Glomerular visceral epithelial cell (primary cell): ENCODE measurements at regions not wholly inside any gene's neighbourhood (a gene's known extent, or its start where the extent isn't known, plus 50 kb on each side); places are given as distances from the start of the nearest gene placed in this dataset.
A peak's percentile ranks its signal among the peaks of the same experiment; 100 is the strongest.

Source experiments
- DNase-seq: peaks from one replicate; pipeline ENCODE4 v3.0.0-alpha.2; 2016; ENCODE audit errors: extremely low spot score

DNA sequence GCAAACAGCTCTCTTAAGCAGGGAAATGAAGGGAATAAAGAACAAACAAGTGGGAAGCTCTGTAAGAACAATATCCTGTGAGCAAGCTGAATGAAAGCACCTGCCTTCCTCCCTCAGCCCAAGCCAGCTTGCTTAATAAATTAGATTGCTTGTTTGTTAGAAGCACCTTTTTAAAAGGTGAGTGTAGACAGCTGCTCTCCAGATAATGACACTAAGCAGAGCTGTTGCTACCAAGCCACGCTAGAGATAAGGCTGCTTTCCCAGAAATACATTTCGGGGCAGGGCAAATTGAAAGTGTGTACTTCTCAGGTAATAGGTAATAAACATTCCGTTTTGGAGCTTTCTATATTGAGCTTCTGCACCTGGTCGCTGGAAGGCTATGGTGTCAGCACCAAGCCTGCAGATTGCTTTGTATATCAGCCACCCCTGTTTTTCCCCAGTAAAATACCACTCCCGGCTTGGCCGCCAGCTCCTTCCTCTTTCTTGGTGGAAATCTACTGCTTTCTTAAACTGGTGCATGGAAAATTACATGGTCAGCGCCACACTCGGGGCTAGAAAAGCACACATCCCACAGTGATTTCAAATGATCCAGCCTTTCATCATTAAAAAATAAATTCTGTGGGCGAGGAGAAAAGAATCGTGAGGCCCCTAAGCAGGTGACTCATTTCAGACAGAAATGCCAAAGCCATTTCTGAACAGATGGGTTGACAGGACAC is 151.3 kb downstream of the ETS2 start:
- peak; percentile 44 for DNase-seq

DNA sequence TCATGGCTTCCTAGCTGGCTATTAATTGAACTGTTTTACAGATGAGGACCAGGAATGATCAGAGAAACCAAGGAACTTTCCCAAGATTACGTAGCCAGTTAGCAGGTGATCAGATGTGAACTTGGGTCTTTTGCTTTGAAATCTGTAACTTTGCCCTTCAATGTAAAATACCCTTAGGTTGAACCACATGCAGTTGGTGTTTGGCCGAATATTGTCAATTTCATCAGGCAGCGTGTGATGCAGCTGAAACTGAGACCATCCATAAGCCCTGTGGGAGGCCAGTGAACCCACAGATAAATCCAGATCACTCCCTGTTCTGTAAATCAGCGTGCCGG is 150.8 kb downstream of the ETS2 start:
- no peak for DNase-seq

DNA sequence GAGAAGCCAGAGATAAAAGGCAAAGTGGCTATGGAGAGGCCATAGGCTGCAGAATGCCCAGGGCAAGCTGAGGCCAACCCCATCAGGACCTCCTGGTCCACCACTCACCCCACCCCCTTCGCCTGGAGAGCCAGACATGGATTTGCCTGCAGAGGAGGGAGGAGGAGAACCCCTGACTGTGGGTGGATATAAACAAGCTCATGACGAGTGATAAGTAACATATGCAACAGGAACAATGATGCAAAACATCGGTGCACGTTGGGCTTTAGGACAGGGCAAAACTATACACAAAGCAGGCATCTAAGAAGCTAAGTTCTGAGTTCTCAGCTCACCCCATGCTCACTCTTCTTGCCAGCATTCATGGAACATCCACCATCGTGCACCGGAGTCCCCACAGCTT is 150.3 kb downstream of the ETS2 start:
- DNase-seq, result no peak

DNA sequence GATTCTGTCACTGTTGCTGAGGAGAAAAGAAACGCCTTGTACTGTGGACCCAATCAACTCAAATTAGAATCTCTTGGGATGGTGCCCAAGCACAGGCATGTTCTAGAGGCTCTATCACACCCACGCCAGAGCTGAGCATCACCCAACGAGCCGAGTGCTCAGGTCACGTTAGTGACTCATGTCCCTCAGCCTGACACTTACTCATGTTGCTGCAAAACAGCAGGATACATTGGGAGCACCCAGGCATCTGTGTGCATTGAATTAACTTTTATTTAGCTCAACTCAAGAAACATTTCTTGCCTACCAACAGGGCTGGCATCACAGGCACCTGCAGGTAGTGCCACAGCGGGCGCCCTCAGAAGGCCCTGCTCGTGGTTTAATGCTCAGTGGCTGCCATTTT is 149.8 kb downstream of the ETS2 start:
- peak; percentile 64 for DNase-seq

DNA sequence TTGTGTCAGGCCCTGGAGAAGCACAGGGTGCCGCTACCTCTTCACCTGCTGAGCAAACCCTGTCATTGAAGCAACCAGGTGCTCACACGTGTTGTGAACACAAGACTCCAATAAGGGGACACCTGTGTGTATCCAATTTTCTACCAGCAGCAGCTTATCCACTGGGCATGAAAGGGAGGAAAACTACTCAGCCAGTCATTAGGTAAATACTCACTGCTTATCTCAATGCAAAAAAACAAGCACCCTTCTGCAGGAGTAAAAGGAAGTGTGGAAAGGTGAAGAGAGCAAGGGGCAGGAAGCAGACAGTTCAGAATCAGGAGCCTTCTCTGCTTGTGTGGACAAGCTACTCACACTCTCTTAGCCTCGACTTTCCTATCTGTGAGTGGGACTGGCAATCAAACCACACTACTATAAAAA is 148.9 kb downstream of the ETS2 start:
- DNase-seq, result no peak

DNA sequence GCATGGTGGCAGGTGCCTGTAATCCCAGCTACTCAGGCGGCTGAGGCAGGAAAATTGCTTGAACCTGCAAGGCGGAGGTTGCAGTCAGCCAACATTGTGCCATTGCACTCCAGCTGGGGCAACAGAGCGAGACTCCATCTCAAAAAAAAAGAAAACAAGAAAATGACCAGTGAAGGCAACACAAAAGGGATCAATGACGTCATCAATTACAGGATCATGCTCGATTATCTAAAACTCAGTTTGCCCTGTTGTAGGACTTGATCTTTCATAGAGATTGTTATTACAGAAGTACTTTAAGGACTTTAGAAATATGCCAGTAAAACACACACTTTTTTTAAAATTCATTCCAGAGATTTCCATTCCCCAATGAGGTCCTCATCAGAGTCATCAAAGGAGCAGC is 147.8 kb downstream of the ETS2 start:
- no peak for DNase-seq

DNA sequence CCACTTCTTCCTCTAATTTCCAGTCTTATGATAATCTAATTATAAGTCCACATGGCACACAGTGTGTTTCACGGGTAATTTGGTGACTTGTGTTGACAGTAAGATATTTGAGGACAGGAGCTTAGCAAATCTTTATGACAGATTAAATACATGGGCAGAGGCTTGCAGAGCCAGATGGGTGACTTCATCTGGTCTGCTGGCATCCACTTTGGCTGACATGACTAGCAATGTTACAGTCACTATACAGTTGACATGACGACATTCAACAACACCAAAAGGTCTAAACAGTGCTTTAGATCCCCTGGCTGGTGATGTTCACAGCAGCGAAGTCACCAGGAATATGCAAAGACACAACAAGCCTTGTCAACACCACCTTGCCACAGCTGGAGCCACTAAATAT is 147.2 kb downstream of the ETS2 start:
- DNase-seq, result no peak

DNA sequence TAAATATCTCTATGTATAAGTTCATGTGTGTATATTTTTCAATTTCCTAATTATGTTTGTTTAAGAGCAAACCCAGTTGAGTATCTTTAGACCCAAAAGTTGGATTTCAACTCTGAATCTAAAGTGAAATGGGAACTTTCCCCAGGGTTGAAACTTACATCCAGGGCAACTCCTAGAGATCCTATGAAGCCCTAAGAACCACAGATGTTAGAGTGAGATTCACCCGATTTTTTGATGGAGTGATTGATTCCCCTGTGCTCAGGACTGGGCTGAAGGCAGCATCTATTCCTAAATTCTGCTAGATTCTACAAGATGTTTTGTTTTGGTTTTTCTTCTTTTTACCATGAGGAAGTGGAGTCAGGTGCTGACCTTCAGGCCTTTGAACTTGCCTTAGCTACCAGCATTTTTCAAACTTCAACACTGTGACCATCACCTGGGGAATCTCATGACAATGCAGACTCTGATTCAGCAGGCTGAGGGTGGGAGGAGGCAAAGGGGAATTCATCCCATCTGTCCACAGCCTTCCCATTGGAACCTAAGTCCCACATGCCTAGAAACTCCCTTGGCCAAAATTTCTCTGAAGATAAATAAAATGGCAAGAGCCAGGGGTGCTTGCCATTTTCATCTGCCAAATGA is 145.5 kb downstream of the ETS2 start:
- DNase-seq, result no peak

DNA sequence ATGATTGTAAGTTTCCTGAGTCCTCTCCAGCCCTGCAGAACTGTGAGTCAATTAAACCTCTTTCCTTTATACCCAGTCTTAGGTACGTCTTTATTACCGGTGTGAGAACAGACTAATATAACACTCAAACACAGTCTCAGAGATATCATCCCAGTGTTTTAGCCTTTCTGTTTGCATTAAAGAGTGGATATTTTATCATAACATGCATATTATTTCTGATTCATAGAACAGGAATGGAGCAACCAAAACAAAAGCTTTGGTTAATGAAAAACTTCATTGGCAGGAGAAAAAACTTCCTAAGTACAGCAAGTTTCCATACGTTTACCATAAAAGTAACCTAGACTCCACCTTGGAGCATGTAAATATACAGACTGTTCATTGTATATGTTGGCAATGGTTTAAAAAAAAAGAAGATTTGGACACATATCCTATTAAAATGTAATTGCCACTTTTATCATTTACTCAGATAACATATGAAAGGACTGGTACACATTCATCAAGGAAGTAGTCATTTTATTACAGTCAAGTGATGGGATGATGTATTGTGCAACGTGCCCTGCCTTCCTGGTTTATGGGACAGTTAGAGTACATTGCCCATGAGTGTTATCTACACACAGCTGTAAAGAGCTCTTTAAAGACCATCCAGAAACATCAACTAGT is 144.8 kb downstream of the ETS2 start:
- peak; percentile 38 for DNase-seq

DNA sequence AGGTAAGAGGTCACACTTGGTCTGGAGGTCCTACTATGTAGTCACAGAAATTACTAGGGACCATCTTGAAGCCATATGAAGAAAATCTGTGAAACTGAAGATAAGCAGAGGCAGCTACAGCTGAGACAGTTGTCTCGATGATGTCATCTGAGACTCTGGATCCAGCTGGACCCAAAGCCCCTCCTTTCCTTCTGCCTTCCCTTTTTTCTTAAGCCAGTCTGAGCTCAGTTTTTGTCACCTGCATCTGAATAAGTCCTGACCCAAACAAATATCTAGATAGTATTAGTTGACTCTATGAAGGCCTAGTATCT is 143.3 kb downstream of the ETS2 start:
- no peak for DNase-seq

DNA sequence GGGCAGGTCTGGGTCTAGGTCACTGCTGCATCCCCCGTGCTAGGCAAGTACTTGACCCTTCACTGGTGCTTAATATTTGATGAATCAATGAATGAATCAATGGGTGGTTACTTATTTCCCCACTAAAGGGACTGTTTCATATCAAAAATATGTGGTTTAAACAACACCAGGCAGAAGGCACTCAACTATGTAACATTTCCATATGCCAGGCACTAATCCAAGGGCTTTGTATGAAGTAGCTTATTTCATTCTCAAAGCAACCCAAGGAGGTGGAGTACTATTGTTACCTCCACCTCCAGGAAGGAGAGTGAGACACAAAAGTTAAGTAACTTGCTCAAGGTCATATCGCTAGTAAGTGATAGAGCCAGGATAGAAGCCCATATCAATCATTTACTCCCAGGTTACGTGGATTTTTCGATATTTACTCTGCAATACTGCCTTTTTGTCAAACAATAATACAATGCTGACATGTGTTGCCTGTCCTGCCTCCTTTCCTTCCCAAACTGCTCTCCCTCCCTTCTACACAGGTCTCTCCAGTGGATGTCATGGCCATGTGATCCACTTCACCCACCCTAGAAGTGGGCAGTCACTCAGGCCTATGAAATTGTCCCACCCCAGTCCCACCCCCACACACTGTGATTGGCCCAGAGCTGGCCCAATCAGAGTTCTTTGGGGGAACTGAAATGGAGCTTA is 142.8 kb downstream of the ETS2 start:
- DNase-seq, result no peak

DNA sequence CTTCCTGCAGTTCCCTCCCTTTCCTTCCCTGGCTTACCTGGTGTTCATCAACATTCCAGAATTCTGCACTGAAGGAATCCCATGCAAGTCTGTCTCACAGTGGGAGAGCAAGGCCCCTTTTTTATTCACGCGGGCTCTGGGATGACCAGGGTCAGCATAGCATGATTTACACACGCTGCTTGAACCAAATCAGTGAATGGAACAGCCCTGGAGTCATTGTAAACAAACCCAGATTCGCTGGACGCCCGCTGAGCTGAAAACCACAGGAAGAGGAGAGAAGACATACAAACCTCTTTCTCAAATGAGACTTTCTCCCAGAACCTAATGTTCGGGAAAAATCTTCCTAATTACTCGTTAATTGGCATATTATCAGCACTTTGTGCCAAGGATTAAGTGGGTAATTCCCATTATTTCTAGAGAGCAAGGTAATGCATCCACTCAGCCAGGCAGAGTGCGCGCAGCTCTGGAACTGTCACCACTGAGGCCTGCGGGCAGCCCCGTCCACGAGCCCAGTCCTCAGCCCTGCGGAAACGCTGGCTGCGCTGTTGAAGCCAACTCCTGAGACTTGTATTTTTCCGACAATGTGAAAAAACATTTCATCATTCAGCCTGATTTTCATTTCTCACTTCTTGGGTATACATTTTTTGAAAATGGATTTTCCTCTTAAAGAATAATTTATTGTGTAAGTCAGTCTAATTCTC is 140.0 kb downstream of the ETS2 start:
- DNase-seq, result peak; percentile 38

DNA sequence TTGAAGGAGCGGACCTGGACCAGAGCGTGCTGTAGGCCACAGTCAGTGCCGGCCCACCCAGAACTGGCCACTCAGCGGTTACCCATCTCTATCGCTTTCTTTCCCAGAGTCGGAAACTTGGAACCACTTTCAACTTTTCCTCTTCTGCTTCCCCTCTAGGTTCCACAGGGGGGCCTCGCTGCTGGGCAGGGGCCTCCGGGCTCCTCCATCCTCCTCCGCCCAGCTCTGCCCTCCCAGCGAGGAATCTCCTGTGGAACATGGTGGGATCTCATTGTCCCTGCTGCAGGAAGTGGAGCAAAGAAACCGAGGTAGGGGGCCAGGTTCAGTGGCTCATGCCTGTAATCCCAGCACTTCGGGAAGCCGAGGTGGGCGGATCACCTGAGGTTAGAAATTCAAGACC is 139.2 kb downstream of the ETS2 start:
- DNase-seq, result no peak

DNA sequence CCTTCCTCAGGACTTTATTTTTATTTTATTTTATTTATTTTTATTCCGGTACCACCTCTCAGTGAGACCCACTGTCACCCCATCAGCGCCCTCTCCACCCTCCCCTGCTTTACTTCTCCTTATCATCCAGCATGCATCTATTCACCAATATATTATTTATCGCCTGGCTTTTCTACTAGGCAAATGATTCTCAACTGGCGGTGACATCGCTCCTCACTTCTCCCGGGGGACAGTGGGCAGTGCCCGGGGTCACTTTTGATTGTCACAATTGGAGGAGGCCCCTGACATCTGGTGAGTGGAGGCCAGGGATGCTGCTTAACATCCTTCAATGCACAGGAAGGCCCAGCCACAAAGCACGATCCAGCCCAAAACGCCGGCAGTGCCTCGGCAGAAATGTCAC is 138.7 kb downstream of the ETS2 start:
- no peak for DNase-seq

DNA sequence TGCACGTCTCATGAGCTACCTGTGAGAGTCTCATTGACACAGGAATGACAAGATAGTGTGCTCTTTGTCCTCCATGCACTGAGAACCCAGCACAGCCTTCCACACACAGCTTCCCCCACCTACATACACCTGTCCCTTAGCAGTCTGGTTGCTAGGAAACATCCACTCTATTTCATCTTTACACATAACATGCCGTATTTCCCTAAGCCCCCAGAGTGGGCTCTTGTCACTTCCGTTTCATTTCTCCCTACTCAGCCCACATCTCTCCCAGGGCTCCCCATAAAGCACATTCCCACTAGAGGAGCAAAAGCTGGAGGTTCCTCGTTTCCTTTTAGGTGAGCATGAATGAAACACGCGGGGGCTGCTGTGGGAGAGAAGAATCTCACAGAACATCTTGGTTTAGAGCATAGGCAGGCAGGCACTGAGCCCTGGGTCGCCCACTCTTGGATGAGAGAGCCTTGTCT is 137.1 kb downstream of the ETS2 start:
- DNase-seq, result no peak

DNA sequence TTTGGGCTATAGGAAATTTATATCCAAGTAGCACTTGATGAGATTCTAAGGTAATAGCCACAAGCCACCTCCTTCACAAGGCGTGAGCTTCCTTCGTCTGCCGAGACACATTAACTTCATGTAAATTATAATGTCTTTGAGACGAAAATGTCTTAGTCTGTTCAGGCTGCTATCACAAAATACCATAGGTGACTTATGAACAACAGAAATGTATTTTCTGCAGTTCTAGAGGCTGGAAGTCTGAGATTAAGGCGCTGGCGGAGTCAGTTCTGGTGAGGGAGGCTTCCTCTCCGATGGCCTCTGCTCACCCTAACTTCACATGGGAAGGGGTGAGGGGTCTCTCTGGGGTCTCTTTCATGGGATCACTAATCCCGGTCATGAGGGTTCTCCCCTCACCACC is 133.0 kb downstream of the ETS2 start:
- no peak for DNase-seq

DNA sequence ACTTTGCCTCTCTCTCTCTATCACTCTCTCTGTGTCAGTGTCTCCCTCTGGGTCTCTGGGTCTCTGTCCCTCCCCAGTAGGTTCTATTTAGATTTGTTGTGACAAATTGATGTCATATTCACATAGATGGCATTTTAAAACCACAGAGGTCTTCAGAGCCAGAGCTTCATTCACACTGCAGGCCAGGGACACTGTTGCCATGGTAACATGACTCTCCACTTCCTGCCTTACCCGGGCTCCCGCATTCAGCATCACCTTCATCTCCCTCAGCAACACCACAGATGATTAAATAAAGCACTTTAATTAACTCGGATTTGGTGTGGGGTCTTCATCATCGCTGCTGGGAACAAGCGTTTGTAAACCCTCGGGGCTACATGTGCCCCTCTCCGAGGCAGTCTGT is 132.6 kb downstream of the ETS2 start:
- DNase-seq, result peak; percentile 36

DNA sequence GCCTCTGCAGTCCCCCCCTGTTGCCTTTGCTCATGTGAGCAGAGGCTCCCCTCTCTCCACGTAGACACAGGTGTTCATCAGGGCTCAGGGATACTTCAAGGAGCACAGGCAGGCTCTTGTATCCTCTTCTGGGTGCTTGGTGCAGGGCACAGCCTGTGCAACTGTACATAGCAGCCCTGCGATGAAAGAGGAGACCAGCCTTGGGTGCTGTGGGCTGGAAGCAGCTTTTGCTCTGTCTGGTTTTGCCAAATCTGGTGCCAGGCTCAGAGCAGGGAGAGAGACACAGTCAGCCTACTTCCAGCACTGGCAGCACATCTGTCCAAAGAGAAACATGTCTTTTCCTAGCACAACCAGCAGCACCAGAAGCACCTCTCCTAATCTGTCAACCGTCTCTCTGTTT is 132.1 kb downstream of the ETS2 start:
- no peak for DNase-seq

DNA sequence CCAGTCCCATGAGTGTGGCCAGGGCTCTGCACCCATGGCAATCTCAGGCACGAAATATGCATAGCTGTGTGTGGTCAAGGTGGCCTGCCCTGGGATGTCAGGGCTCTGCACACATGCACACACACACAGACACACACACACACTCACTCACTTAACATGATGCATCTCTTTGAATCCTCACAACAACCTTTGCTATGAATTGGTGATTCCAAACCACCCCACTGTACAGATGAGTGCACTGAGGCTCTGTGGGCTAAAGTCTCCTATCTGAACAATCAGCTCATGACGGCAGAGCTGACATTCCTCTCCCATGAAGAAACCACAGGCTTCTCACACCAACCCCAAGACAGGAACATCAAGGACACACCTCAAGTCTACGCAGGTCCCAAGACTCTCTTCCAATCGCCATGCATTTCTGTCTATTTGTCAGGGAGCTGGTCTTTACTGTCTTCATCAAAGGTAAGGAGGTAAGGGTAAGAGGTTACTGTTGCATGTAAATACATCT is 131.6 kb downstream of the ETS2 start:
- no peak for DNase-seq

DNA sequence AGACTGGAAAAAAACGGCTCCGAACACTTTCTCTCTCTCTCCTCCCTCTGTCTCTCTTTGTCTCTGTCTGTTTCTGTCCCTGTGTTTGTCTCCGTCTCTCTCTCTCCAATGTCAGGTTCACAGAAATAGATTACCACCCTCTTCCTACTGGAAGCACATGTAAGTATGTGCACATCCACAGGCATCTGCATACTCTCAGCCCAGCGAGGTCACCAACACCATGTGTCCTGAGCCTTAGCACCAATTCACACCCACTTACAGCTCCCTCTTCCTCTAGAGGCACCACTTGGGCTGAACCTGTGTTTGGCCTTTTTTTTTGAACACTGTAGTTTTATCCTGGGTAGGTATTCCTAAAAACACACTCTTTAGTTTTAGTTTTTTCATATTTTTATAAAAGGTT is 130.5 kb downstream of the ETS2 start:
- DNase-seq, result no peak

DNA sequence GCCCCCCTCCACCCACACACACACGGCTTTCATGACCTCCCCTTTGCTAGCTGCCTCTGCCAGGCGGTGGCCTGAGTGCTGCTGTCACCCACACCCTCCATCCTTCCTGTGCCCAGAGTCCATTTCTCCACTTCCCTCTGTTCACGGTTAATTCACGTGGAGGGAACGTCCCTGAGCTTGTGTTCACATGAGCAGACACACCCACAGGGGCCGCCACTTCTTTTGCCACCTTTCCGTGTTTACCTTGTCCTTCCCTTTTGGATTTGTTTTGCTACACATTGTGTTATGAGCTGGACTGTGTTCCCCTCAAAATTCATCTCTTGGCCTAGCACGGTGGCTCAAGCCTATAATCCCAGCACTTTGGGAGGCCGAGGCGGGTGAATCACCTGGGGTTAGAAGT is 128.0 kb downstream of the ETS2 start:
- no peak for DNase-seq

DNA sequence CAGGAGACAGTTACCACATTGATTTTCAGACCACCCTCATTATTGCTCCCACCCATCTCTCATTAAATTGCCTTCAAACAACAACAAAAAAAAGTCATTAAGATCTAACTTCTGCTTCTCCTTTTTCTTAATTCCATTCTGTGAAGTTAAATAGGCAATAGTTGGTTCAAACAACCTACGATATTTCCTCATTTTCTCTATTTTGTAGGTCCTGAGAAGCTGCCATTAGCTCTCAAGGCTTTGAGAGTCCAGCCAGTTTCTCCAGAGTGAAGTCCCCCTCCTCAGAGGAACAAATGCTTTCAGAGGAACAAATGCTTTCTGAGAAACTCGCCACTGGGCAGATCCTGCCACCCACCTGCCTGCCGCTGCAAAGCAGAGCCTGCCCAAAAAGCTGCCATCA is 125.6 kb downstream of the ETS2 start:
- DNase-seq, result no peak
